Transverse colon (tissue), 4 donors: ENCODE measurements at regions not wholly inside any gene's neighbourhood (a gene's known extent, or its start where the extent isn't known, plus 50 kb on each side); places are given as distances from the start of the nearest gene placed in this dataset.

Source experiments
- EP300 ChIP-seq: sonication (generic); formaldehyde crosslinking; IDR thresholded peaks from one replicate; pipeline ENCODE4 v1.6.1; 2017; ENCODE audit warnings: antibody characterized with exemption, low read depth
- POLR2A ChIP-seq: fragments of 450-650 bp; IDR thresholded peaks from one replicate; pipeline ENCODE4 v1.6.1; 2016; ENCODE audit warnings: antibody characterized with exemption, mild to moderate bottlenecking, moderate library complexity
- POLR2AphosphoS5 ChIP-seq, 3 donors: sonication (generic); formaldehyde crosslinking; IDR thresholded peaks; one replicate each; pipeline ENCODE4 v1.6.1; 2016; ENCODE audit warnings: antibody characterized with exemption in 3 of 3
- TF ChIP-seq, protein P1 (sequence below), 5 experiments: fragments of 200-600 bp in 3 of 5; fragments of 450-650 bp in 2 of 5; sonication (generic) in 3 of 5; IDR thresholded peaks; 1 replicate in 2 of 5; 2 replicates in 3 of 5; pipeline ENCODE4 v1.5.1; 2016 to 2017; ENCODE audit warnings: antibody characterized with exemption in 5 of 5, inconsistent platforms in 3 of 5, mild to moderate bottlenecking in 2 of 5, moderate library complexity in 1 of 5

GRCh38 chr3:40661284-40661683 lies 136.5 kb downstream of the ZNF621 start:
- TF ChIP-seq, protein P1, sequence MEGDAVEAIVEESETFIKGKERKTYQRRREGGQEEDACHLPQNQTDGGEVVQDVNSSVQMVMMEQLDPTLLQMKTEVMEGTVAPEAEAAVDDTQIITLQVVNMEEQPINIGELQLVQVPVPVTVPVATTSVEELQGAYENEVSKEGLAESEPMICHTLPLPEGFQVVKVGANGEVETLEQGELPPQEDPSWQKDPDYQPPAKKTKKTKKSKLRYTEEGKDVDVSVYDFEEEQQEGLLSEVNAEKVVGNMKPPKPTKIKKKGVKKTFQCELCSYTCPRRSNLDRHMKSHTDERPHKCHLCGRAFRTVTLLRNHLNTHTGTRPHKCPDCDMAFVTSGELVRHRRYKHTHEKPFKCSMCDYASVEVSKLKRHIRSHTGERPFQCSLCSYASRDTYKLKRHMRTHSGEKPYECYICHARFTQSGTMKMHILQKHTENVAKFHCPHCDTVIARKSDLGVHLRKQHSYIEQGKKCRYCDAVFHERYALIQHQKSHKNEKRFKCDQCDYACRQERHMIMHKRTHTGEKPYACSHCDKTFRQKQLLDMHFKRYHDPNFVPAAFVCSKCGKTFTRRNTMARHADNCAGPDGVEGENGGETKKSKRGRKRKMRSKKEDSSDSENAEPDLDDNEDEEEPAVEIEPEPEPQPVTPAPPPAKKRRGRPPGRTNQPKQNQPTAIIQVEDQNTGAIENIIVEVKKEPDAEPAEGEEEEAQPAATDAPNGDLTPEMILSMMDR (IDR thresholded peaks at IDR 0.05) = no peak
- TF ChIP-seq EP300 (no peak), POLR2A (no peak), POLR2AphosphoS5 (IDR thresholded peaks at IDR 0.05) (no peak)
